ENCODE measurements at regions not wholly inside any gene's neighbourhood (a gene's known extent, or its start where the extent isn't known, plus 50 kb on each side); places are given as distances from the start of the nearest gene placed in this dataset.

GRCh38 chr4:138773321-138773720 is 242.3 kb upstream of the NOCT start:
- no peak for TF ChIP-seq EZH2 (IDR thresholded peaks at IDR 0.05)
- no peak for TF ChIP-seq POLR2AphosphoS5 (IDR thresholded peaks at IDR 0.05; ENCODE audit: borderline replicate concordance, low read depth, low read length)
